Keratinocyte (primary cell): ENCODE measurements at regions not wholly inside any gene's neighbourhood (a gene's known extent, or its start where the extent isn't known, plus 50 kb on each side); places are given as distances from the start of the nearest gene placed in this dataset.
A peak's percentile ranks its signal among the peaks of the same experiment; 100 is the strongest.

Experiments used
- DNase-seq: peaks from one replicate; pipeline ENCODE4 v3.0.0-alpha.2; 2011; ENCODE audit warnings: low read depth, missing footprints, low spot score
- FAIRE-seq: peaks from 2 replicates; lab custom pipeline; 2011; peaks lifted over from hg19 to GRCh38; lab: Jason Lieb, UNC
- H2AFZ ChIP-seq: 2 replicates; pipeline ENCODE4 v1.6.0; 2012; ENCODE audit warnings: low read length, control low read depth, inconsistent platforms; ENCODE audit not compliant: control insufficient read depth
- H3K27ac ChIP-seq: 2 replicates; pipeline ENCODE4 v1.5.1; 2011; ENCODE audit warnings: low read length; ENCODE audit not compliant: control insufficient read depth, insufficient read depth
- H3K27me3 ChIP-seq: 3 replicates; pipeline ENCODE4 v1.6.0; 2011; ENCODE audit warnings: low read length; ENCODE audit not compliant: control insufficient read depth, insufficient read depth; ENCODE audit errors: extremely low read depth
- H3K36me3 ChIP-seq, 2 experiments: 2 replicates in 1 of 2; 3 replicates in 1 of 2; pipeline ENCODE4 v1.5.1; 2011; ENCODE audit warnings: low read length in 2 of 2, mild to moderate bottlenecking in 1 of 2; ENCODE audit not compliant: control insufficient read depth in 2 of 2, insufficient read depth in 2 of 2; ENCODE audit errors: extremely low read depth in 1 of 2
- H3K4me1 ChIP-seq: 3 replicates; pipeline ENCODE4 v1.5.1; 2011; ENCODE audit warnings: low read length; ENCODE audit not compliant: control insufficient read depth, insufficient read depth; ENCODE audit errors: extremely low read depth
- H3K4me2 ChIP-seq: 3 replicates; pipeline ENCODE4 v1.6.0; 2011; ENCODE audit warnings: low read depth, low read length; ENCODE audit not compliant: control insufficient read depth, insufficient read depth; ENCODE audit errors: extremely low read depth
- H3K4me3 ChIP-seq, 3 experiments: fragments of 200-600 bp in 1 of 3; sonication (generic) in 1 of 3; 2 replicates in 2 of 3; 3 replicates in 1 of 3; pipeline ENCODE4 v1.5.1; 2011 to 2016; ENCODE audit warnings: low read length in 3 of 3, mild to moderate bottlenecking in 3 of 3, control low read depth in 2 of 3, inconsistent platforms in 1 of 3, low read depth in 1 of 3, mixed read lengths in 1 of 3, mixed run types in 1 of 3, moderate library complexity in 1 of 3; ENCODE audit not compliant: control insufficient read depth in 2 of 3, insufficient read depth in 2 of 3; ENCODE audit errors: extremely low read depth in 1 of 3
- H3K79me2 ChIP-seq: 2 replicates; pipeline ENCODE4 v1.6.0; 2012; ENCODE audit warnings: low read length; ENCODE audit not compliant: control insufficient read depth, insufficient read depth
- H3K9ac ChIP-seq: 3 replicates; pipeline ENCODE4 v1.6.0; 2011; ENCODE audit warnings: low read length; ENCODE audit not compliant: control insufficient read depth, insufficient read depth; ENCODE audit errors: extremely low read depth
- H3K9me1 ChIP-seq: 3 replicates; pipeline ENCODE4 v1.6.0; 2011; ENCODE audit warnings: low read length; ENCODE audit not compliant: control insufficient read depth, insufficient read depth; ENCODE audit errors: extremely low read depth
- H3K9me3 ChIP-seq: 2 replicates; pipeline ENCODE4 v1.5.1; 2012; ENCODE audit warnings: low read depth, low read length; ENCODE audit not compliant: control insufficient read depth
- H4K20me1 ChIP-seq: 3 replicates; pipeline ENCODE4 v1.6.0; 2011; ENCODE audit warnings: low read length; ENCODE audit not compliant: control insufficient read depth, insufficient read depth; ENCODE audit errors: extremely low read depth
- EZH2 ChIP-seq: IDR thresholded peaks from one replicate; pipeline ENCODE4 v1.6.1; 2012; ENCODE audit warnings: inconsistent platforms, mild to moderate bottlenecking, low read length, moderate library complexity
- dilution Hi-C: fragments of 300-500 bp; cut with MboI; formaldehyde crosslinking; loops from one replicate; pipeline ENCODE4 v1.7.0; 2020; ENCODE audit warnings: low sequenced_read_pairs; ENCODE audit not compliant: extremely low pct_ligation_motif_present
- TF ChIP-seq, protein P1 (sequence below), 3 experiments: IDR thresholded peaks in 1 of 3; conservative IDR thresholded peaks in 1 of 3; optimal IDR thresholded peaks in 1 of 3; 2 replicates in 2 of 3; 3 replicates in 1 of 3; pipeline versions ENCODE3 to v1.5.1; 2011; ENCODE audit warnings: low read length in 3 of 3, mild to moderate bottlenecking in 3 of 3, moderate library complexity in 2 of 3, control low read depth in 1 of 3, inconsistent platforms in 1 of 3; ENCODE audit not compliant: insufficient read depth in 2 of 3; ENCODE audit errors: extremely low read depth in 1 of 3

- H3K4me1 ChIP-seq, result peaks cover 26% of the 10 kb centered on the region
- no peaks in the 10 kb centered on the region for H3K9me3 ChIP-seq
- no peaks in the 10 kb centered on the region for H3K27me3 ChIP-seq
- FAIRE-seq (no peak), DNase-seq (no peak)
- H3K27ac ChIP-seq, result peak overlapping the region; percentile 79
- peak overlapping the region in 1 of 3 experiments; percentile 7 for H3K4me3 ChIP-seq
- no peaks in the 10 kb centered on the region for H4K20me1 ChIP-seq
- H2AFZ ChIP-seq, result peak overlapping the region; percentile 72
- no peaks in the 10 kb centered on the region for H3K9me1 ChIP-seq
- no peaks in the 10 kb centered on the region for H3K79me2 ChIP-seq
- H3K36me3 ChIP-seq, result no peaks in the 10 kb centered on the region
- dilution Hi-C loops, result no loop called here
- TF ChIP-seq EZH2, result no peak
- TF ChIP-seq, protein P1, sequence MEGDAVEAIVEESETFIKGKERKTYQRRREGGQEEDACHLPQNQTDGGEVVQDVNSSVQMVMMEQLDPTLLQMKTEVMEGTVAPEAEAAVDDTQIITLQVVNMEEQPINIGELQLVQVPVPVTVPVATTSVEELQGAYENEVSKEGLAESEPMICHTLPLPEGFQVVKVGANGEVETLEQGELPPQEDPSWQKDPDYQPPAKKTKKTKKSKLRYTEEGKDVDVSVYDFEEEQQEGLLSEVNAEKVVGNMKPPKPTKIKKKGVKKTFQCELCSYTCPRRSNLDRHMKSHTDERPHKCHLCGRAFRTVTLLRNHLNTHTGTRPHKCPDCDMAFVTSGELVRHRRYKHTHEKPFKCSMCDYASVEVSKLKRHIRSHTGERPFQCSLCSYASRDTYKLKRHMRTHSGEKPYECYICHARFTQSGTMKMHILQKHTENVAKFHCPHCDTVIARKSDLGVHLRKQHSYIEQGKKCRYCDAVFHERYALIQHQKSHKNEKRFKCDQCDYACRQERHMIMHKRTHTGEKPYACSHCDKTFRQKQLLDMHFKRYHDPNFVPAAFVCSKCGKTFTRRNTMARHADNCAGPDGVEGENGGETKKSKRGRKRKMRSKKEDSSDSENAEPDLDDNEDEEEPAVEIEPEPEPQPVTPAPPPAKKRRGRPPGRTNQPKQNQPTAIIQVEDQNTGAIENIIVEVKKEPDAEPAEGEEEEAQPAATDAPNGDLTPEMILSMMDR (optimal IDR thresholded peaks at IDR 0.05 in 1 of 3, IDR thresholded peaks at IDR 0.05 in 1 of 3, conservative IDR thresholded peaks at IDR 0.05 in 1 of 3; ENCODE audit: extremely low read depth in 1 of 3, insufficient read depth in 2 of 3, low read length in 3 of 3), result no peak
- peak overlapping the region; percentile 69 for H3K9ac ChIP-seq
- H3K4me2 ChIP-seq, result peak overlapping the region; percentile 87
These were observed 118.5 kb upstream of the TWIST2 start for GRCh38 chr2:238729261-238729935.

DNA sequence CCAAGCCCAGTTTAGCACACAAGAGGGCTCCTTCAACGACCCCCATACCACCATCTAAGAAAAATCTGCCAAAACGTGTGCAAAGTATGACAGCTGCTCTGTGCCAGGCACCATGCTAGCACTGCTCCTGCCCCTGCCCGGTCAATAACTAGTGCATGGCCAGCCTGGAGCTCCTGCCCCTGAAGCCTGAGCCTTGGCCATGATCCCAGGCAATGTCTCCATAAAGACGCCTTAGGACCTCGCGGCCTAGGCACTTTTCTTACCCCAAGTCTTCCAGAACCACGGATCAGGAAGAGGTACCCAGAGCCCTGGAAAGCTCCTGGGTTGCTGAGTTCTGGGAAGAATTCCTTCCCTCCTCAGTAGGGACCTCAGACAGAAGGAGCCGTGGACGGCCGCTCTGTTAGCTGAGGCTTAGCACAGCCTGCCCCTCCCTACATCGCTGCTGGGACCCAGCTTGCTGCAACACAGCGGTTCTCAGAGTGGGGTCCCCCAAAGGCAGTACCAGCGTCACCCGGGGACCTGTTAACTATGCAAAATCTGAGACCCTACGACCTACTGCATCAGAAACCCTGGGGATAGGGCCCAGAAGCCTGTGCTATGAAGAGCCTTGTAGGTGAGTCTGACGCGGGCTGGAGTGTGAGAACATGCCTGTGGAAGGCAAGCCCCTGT lies 117.8 kb upstream of the TWIST2 start:
- TF ChIP-seq, protein P1 (optimal IDR thresholded peaks at IDR 0.05 in 1 of 3, IDR thresholded peaks at IDR 0.05 in 1 of 3, conservative IDR thresholded peaks at IDR 0.05 in 1 of 3; ENCODE audit: extremely low read depth in 1 of 3, insufficient read depth in 2 of 3, low read length in 3 of 3), result no peak
- TF ChIP-seq EZH2, result no peak

More for the DNA sequence above, 117.8 kb upstream of the TWIST2 start:
- H3K27ac ChIP-seq, result no peak overlapping the region
- FAIRE-seq (no peak), DNase-seq (no peak)
- H3K9me1 ChIP-seq, result no peaks in the 10 kb centered on the region
- H3K9ac ChIP-seq, result no peak overlapping the region
- H3K4me3 ChIP-seq, result no peak overlapping the region
- H4K20me1 ChIP-seq, result no peaks in the 10 kb centered on the region
- H3K4me1 ChIP-seq, result peaks cover 26% of the 10 kb centered on the region
- H3K79me2 ChIP-seq, result no peaks in the 10 kb centered on the region
- no peak overlapping the region for H3K4me2 ChIP-seq
- no peaks in the 10 kb centered on the region for H3K36me3 ChIP-seq
- dilution Hi-C loops, result no loop called here
- H2AFZ ChIP-seq, result no peak overlapping the region
- no peaks in the 10 kb centered on the region for H3K27me3 ChIP-seq
- H3K9me3 ChIP-seq, result no peaks in the 10 kb centered on the region
